ENCODE measurements at regions not wholly inside any gene's neighbourhood (a gene's known extent, or its start where the extent isn't known, plus 50 kb on each side); places are given as distances from the start of the nearest gene placed in this dataset.

GRCh38 chr7:41067576-41067975, 635.3 kb downstream of the INHBA start:
- no peak overlapping the region for H3K4me2 ChIP-seq (ENCODE audit: insufficient read depth in 1 of 2, low read depth in 2 of 2, low read length in 2 of 2)
- POLR2A ChIA-PET (ENCODE audit: partially characterized antibody), result no interaction called here
- H2BK120ac ChIP-seq (replicated peaks; ENCODE audit: low read depth, low read length), result no peak overlapping the region
- H3K14ac ChIP-seq (ENCODE audit: insufficient read length), result no peak overlapping the region
- no peak overlapping the region for H3K18ac ChIP-seq (ENCODE audit: extremely low read depth, low read length)
- no peak for DNase-seq (ENCODE audit: low read depth in 1 of 2, low spot score in 2 of 2)
- H3K79me1 ChIP-seq (ENCODE audit: low read depth, low read length), result no peaks in the 10 kb centered on the region
- H2BK20ac ChIP-seq (ENCODE audit: low read length), result no peak overlapping the region
- 100% methylated on average over 1 of the region's 1 CpG; no CpG with 5 or more reads in 1 of the 2 experiments for WGBS, 2 experiments (ENCODE audit: extremely low coverage in 1 of 2, insufficient coverage in 1 of 2, insufficient read length in 1 of 2, insufficient replicate concordance in 2 of 2, low coverage in 1 of 2, low lambda C conversion rate in 2 of 2, missing lambda C conversion rate in 1 of 2)
- no peak overlapping the region for H3K4ac ChIP-seq (replicated peaks; ENCODE audit: insufficient read length, low read depth, low read length)
- H3K56ac ChIP-seq (replicated peaks; ENCODE audit: insufficient read length, low read depth, low read length), result no peak overlapping the region
- H3K79me2 ChIP-seq (ENCODE audit: control insufficient read depth in 1 of 2, insufficient read depth in 2 of 2, low read length in 2 of 2), result no peaks in the 10 kb centered on the region
- no peaks in the 10 kb centered on the region for H4K20me1 ChIP-seq (replicated peaks in 1 of 2; ENCODE audit: control insufficient read depth in 1 of 2, insufficient read depth in 2 of 2, low read length in 2 of 2)
- FAIRE-seq, result no peak
- H2BK5ac ChIP-seq (ENCODE audit: low read depth, low read length), result no peak overlapping the region
- H3K36me3 ChIP-seq (ENCODE audit: control insufficient read depth in 2 of 4, insufficient read depth in 4 of 4, low read length in 3 of 4), result no peaks in the 10 kb centered on the region
- CTCF ChIA-PET (ENCODE audit: partially characterized antibody), result interaction anchor here (0.7 to 1.3 kb wide), 3 partner anchors 10 to 64 kb away, joined by 3 read pairs; no protein-coding TSS in a partner anchor
- H3K9ac ChIP-seq (replicated peaks in 1 of 4; ENCODE audit: extremely low read depth in 1 of 4, low read depth in 3 of 4, low read length in 3 of 4), result no peak overlapping the region
- no peak overlapping the region for H3K23ac ChIP-seq (ENCODE audit: insufficient read length)
- no peak overlapping the region for H2AK5ac ChIP-seq (ENCODE audit: low read depth, low read length)
- H3K4me1 ChIP-seq (replicated peaks in 1 of 4; ENCODE audit: control insufficient read depth in 3 of 4, insufficient read depth in 4 of 4, low read length in 3 of 4), result no peaks in the 10 kb centered on the region
- no peak overlapping the region for H2BK12ac ChIP-seq (ENCODE audit: low read depth, low read length)
- no peak overlapping the region for H2BK15ac ChIP-seq (ENCODE audit: low read length)
- no peak overlapping the region for H3K27ac ChIP-seq (ENCODE audit: low read depth, low read length)
- H4K5ac ChIP-seq (ENCODE audit: insufficient read length, low read depth, low read length), result no peak overlapping the region
- no peaks in the 10 kb centered on the region for H3K23me2 ChIP-seq (ENCODE audit: low read depth, low read length)
- H2AFZ ChIP-seq (ENCODE audit: low read length), result no peak overlapping the region
- H3K9me3 ChIP-seq (ENCODE audit: insufficient read depth in 2 of 2, low read depth in 1 of 2, low read length in 1 of 2), result no peaks in the 10 kb centered on the region
- H4K91ac ChIP-seq (replicated peaks; ENCODE audit: insufficient read length, low read length), result no peak overlapping the region
- H4K8ac ChIP-seq (ENCODE audit: extremely low read depth, insufficient read depth, low read length), result no peak overlapping the region
- H3K4me3 ChIP-seq (ENCODE audit: extremely low read depth in 1 of 4, insufficient read depth in 2 of 4, low read depth in 3 of 4, low read length in 4 of 4), result no peak overlapping the region
- TF ChIP-seq SP1 (IDR thresholded peaks at IDR 0.05; ENCODE audit: low read depth, low read length), result no peak
- no peak for TF ChIP-seq ASH2L (IDR thresholded peaks at IDR 0.05; ENCODE audit: low read length)
- TF ChIP-seq JUN (IDR thresholded peaks at IDR 0.05; ENCODE audit: low read depth, low read length), result no peak
- no peak for TF ChIP-seq KDM4A (IDR thresholded peaks at IDR 0.05; ENCODE audit: low read depth, low read length, severe bottlenecking)
- TF ChIP-seq KDM5A (IDR thresholded peaks at IDR 0.05; ENCODE audit: low read length), result no peak
- TF ChIP-seq CBX5 (IDR thresholded peaks at IDR 0.05; ENCODE audit: low read depth, low read length), result no peak
- TF ChIP-seq TAF7 (optimal IDR thresholded peaks at IDR 0.05; ENCODE audit: borderline replicate concordance, low read depth, low read length), result no peak
- TF ChIP-seq SP2 (IDR thresholded peaks at IDR 0.05; ENCODE audit: low read length), result no peak
- no peak for TF ChIP-seq EZH2 (IDR thresholded peaks at IDR 0.05; ENCODE audit: low read depth, low read length, severe bottlenecking)
- TF ChIP-seq SRF (IDR thresholded peaks at IDR 0.05; ENCODE audit: low read depth, low read length), result no peak
- TF ChIP-seq BACH1 (IDR thresholded peaks at IDR 0.05; ENCODE audit: low read length), result no peak
- TF ChIP-seq POLR2AphosphoS5 (IDR thresholded peaks at IDR 0.05; ENCODE audit: low read depth, low read length), result no peak
- TF ChIP-seq GTF2F1 (IDR thresholded peaks at IDR 0.05; ENCODE audit: borderline replicate concordance, low read depth, low read length), result no peak
- H3K27me3 ChIP-seq (replicated peaks in 1 of 4; ENCODE audit: control insufficient read depth in 3 of 4, extremely low read depth in 1 of 4, insufficient read depth in 3 of 4, low read length in 3 of 4), result no peaks in the 10 kb centered on the region; a peak in 1 of 7 replicates
